NCI-H1105 (cell line): ENCODE measurements at regions not wholly inside any gene's neighbourhood (a gene's known extent, or its start where the extent isn't known, plus 50 kb on each side); places are given as distances from the start of the nearest gene placed in this dataset.
A peak's percentile ranks its signal among the peaks of the same experiment; 100 is the strongest.
"Not testable (repeated sequence)": the region's sequence is repeated elsewhere in the genome, so short reads cannot be mapped to it uniquely, and the experiment has no call there.

ENCODE experiments used
- DNase-seq: peaks from one replicate; lab custom pipeline; 2025; lab: John Stamatoyannopoulos, UW

DNA sequence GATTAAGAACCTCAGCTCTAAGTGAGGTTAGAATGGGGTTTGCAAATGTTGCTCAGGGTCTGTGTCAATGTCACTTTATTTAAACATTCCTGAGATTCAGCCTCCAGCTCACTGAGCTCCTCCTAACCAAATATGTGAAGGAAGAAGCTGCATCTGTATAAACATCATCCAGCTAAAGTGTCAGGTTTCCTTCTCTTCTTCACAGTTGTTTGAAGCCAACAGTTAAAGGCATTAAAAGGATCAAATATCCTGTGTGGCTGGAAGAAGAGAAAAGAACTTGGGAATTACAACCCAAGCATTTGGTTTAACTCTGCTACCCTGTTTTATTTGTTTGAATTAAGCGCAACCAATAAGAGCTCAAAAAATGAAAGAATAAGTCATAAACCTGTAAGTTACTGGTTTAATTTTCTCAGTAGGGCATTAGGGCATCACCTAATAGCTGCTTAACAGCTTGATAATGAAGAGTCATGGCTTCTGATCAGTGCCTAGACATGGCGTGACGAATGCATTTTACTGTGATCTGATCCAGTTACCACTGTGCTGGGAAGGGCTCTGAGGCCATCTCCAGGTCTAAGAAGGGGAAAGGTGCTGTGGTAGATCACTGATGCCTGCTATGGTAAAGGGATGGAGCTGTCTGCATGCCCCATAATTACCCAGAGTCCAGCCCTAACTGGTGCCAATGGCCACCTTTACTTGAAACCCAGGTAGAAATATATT is 165.7 kb upstream of the TSC22D2 start:
- no peak for DNase-seq

DNA sequence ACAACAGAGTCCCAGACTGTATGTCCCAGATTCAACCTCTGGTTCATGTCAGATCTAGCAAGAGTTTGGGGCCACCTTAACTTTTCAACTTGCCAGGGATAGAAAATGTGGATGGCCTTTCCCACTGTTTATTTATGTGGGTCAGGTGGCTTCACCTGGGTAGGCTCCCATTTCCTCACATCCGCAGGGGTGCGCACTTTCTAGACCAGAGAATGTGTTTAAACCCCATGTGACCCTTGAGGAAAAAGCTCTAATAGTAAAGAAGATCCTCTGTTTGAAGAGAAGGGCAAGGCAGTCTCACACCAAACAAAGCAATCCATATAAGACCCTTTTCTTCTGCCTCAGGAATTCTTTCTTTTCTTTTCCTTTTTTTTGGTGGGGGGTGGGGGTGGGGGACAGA is 167.2 kb upstream of the TSC22D2 start:
- DNase-seq = no peak

DNA sequence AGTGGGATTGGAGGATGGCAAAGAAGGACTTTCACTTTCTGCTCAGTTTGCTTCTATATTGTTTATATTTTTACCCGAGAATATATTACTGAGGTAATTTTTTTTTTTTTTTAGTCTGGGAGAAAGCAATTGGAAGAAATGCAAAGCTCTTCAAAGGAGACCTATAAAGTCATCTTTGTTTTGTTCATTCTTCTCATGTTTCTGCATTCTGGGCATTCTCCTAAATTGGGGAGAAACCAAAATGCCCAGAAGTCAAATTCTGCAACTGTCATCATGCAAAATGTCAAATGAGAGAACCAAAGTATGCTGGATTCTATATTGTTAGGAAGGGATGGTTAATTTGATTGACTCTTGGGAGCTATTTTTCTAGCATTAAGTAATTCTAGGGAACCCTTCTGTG is 168.3 kb upstream of the TSC22D2 start:
- DNase-seq = no peak

DNA sequence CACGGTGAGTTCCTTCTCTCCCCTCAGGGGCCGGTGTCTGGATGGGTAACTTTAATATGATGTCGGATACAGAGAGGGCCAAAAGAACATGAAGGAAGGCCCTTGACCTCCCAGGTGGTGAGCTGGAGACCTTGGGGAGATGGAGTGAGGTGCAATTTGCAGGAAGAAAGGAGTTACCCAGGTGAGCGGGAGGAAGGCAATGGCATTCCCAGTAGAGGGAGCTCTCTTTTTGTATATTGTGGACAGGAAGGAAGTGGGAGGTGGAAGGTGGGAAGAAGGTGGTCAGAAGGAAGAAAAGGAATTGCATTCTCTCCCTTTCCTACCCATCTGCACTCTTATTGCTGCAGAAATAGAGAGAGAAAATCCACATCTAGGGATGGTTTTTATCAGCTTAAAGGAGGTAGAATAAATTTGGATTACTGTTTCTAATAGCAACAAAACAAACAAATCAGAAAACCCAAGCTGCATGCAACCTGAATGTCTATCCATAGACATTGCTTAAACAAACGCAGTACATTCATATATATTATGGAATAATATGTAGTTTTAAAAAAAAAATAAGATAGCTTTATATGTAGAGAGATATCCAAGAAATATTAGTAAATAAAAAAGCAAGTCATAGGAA is 169.0 kb upstream of the TSC22D2 start:
- peak; percentile 63 for DNase-seq

DNA sequence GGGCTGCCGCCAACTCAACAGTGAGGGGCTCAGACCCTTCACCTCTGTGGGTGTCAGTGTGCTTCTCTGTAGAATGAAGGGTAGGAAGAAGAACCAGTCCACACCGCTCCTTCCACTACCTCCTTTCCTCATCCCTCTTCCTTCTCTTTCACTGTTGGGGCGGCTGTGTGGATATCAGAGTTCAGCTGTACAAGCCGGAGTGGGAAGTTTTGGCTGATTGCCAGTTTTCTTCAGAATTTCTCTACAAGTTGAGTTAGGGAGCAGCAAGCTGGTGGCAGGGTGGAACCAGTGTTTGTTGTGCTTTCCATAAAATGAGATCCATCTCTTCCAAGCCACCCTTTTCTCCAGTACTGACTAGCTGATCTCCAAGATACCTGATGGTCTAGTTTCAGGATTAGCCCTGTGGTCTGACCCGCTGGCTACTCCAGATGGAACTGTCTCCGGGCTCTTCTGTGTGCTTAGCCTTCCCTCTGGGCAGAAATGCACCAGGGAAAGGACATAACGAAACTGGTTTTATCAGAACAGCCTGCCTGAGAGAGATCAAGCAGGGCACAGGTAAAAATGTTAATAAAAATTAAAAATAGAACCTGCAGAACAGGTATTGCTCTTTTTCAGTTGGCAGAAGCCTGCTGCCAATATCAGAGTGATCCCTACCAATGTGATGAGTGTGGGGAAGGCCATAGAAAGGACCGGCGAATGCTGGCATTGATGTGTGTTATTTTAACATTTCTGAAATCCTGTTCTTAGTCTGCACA is 169.9 kb upstream of the TSC22D2 start:
- DNase-seq = peak; percentile 28

DNA sequence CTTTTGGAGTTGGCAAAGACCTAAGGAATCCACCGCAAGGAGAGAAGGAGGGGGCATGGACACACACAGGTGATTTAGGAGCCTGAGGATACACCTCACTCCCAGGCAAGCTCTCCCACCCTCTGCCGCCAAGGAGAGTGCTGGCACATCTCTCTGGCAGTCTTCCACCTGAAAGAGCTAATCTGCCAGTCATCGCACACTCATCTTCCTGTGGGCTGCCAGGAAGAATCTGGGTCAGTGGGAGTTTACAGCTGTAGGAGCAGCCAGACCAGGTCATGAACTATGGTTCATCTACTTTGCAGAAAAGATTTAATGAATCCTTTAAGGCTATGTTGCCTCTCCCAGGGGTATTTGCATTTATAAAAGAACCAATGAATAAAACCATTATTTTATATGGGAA is 170.6 kb upstream of the TSC22D2 start:
- no peak for DNase-seq

DNA sequence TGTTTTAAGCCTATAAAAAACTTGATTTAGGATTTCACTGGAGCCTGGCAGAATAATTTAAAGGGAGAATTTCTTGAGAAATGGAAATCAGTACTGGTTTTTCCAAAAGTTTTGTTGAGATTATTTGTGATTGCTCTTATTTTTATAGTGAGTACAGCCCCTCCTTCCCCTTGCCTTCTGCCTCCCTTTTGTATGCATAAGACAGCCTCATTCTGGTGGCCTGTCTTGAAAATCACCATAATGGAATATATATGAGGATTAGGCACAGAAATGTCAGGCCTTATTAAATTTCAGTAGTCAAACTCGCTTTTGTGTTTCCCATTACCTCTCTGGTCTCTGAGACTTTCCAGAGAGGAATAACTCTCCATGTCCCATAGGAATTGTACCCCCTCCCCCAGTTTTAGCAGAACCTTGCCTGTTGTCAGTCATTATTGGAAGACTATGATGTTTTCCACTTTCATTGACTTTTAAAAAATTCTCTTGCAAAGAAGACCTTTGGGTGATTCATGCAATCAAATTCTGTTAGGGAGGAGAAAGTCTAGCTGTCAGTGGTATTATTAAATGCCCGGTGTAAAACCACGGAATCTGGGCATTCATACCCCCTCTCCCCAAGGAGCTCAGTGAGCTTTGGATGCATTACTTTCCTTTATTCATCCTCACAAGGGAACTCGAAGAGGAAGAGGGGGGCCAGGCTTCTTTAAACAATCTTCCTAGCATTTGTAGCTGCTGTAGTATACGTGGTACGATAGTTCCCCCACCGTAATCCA is 171.6 kb upstream of the TSC22D2 start:
- no peak for DNase-seq

DNA sequence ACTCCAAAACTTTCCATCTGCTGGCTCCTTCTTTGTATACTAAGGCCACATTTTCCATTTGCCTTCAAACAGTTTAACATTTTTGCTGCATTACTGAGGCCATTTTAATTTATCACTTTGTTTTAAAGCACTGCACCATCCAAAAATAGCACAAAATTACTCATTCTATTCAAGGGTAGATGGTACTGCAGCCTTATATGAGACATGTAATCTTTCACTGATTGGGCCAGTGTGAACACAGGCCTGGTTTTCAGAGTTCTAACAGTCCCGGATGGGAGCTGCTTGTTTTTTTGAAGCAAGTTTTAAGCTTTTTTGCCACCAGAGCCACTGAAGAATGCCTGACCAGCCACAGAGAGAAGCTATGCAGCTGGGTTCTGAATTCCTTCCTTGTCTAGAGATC is 172.3 kb upstream of the TSC22D2 start:
- DNase-seq = no peak

DNA sequence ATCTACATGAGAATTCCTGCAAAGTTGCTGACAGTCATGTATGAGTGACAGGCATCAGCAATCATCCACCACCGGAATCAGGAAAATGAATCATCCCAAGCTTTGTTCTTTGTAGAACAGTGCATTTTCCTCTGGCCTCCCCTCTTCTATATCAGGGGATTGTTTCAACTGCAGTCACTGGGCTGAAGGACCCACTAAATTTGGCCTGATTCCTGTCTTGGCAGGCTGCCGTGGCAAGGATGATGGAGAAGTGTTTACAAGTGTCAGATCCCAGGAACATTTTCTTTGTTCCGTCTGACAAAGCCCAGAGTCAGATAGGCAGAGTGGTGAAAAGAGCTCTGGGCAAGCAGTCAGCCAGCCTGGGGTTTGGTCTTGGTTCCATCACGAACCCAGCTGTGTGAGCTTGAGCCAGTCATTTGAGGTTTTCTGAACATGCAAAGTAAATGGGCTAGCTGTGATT is 175.1 kb upstream of the TSC22D2 start:
- DNase-seq = peak; percentile 94

DNA sequence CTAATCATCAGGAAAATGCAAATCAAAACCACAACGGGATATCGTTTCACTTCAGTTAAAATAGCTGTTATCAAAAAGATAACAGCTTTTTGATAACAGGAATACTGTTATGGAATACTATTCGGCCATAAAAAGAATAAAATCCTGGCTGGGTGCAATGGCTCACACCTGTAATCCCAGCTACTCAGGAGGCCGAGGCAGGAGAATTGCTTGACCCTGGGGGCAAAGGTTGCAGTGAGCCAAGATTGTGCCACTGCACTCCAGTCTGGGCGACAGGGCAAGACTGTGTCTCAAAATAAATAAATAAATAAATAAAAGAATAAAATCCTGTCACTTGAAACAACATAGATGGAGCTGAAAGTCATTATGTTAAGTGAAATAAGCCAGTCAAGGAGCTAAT is 178.1 kb upstream of the TSC22D2 start:
- no peak for DNase-seq

DNA sequence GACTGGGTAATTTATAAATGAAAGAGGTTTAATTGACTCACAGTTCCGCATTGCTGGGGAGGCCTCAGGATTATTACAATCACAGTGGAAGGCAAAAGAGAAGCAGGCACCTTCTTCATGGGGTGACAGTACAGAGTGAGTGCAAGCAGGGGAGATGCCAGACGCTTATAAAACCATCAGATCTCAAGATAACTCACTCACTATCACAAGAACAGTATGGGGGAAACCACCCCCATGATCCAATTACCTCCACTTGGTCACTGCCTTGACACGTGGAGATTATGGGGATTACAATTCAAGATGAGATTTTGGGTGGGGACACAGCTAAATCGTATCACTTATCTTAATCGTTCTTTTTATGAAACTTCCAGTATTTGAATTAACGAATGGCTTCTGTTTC is 179.5 kb upstream of the TSC22D2 start:
- not testable (repeated sequence) for DNase-seq

DNA sequence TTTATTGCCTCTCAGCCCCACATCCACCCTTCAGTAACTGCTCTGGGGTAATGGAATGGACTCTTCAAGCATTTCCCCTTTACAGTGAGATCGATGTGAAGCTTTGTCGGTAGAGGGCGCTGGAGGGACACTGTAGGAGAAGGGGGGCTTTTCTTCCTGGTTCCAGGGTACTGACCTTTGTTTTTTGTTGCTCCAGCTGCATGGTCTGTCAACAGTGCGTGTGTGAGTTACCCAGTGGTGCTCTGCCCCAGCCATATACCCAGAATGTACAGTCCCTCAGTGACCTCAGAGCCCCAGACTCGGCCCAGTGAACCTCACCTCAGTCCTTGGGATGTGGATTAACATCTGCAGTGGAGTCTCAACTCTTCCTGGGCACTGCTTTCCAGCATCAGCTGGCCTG is 180.3 kb upstream of the TSC22D2 start:
- DNase-seq = peak; percentile 73

DNA sequence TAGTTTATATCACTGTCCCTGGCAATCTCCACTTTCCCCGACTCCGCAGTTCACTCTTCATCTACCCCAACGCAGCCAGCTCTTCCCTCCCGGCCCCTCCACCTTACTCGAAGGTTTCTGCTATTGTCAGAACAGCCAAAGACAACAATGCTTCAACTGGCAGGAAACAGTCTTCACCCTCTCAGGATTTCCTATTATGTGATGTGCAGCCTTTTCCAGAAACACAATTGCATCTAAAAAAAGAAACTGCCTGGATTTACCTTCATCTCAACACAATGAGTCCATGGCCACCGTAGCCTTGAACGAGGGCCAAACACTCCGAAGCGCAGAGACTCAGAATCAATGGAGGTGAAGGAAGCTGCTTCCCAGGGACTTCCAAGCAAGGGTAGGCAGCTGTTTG is 182.1 kb upstream of the TSC22D2 start:
- no peak for DNase-seq

DNA sequence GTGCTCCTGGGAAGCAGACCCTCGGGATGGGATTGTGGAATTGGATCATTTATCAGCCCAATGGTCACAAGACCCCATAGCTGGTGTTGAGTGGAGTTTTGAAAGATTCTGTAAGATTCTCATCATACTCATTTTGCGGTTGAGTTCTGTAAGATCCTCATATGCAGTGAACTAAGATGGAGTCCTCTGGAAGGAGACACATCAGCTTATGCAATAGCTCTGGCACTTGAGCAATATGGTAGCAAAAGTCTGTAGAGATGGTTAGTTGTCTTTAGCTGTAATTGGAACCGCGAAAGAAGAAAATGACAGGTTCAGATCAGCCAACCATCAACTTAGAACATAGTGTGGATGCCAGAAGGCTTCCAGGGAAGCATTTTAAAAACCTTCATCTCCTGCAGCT is 184.5 kb upstream of the TSC22D2 start:
- DNase-seq = no peak

DNA sequence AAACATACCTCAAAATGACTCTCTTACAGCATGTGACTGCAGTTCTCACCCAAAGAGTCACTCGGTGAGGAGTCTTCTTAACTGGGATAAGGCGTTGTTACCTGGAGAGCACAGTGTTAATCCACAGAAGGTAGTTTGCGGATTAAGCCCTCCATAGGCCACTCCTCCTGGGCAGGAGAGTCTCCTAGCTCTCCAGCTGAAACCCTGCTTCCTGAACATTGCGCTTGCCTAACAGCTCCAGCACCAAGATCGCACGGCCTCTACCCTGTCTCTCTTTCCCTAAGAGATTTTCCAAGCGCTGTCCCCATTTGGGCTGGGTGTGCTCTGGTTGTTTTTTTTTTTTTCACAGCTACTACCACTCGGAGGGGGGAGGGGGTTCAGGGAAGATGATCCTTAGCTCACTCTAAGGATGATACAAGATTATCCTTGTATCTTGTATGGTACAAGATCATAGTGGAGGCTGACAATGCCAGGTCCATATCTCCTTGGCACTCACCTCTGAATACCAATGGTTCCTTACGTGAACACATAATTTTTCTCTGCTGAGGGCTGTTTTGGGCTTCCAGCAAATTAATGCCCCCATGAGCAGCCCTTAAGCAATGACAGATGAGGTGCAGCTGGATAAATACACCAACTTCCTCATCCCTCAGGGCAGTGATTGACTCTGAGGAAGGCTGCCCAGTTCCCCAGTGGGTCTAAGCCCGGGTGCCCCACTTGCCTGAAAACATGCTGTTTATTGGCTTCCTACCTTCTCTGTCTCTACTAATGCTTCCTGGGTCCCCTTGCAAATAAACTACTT is 185.2 kb upstream of the TSC22D2 start:
- no peak for DNase-seq

DNA sequence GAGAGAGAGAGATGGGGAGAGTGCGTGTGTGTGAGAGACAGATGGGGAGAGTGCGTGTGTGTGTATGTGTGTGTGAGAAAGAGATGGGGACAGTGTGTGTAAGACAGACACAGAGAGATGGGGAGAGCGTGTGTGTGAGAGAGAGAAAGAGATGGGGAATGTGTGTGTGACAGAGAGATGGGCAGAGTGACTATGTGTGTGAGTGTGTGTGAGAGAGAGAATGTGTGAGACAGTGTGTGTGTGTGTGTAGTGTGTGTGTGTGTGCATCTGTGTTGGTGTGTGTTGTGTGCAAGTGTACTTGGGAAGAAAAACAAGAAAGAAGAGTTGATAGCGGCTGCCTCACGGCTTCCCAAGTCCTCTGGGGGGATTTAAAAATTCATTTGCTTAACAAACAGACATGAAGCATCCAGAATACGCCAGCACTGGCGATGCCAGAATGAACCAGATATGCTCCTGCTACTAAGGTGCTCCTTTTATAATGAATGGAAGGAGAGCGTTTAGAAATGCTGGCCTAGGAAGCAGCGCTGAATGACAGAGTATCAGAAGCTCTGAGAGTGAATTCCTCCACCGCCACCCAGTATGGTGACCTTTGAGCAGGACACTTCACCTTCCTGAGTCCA is 186.1 kb upstream of the TSC22D2 start:
- no peak for DNase-seq

DNA sequence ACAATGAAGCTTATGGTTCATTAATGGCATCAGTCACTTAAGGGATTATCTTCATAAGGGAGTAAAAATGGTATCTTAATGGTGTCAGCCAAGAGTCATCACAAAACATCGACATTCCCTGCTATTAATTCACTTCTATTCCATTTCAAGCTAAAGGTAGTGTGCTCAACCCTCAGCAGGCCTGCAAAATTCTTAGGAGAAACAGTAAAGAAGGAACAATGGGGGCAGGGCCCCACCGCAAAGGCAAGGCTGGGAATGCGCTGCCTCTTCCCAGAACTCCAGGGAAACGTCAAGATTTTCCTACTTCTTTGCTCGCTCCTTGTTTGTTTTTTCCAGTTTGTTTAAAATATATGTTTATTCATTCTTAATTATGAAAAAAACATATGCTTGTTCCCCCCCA is 187.3 kb upstream of the TSC22D2 start:
- no peak for DNase-seq

DNA sequence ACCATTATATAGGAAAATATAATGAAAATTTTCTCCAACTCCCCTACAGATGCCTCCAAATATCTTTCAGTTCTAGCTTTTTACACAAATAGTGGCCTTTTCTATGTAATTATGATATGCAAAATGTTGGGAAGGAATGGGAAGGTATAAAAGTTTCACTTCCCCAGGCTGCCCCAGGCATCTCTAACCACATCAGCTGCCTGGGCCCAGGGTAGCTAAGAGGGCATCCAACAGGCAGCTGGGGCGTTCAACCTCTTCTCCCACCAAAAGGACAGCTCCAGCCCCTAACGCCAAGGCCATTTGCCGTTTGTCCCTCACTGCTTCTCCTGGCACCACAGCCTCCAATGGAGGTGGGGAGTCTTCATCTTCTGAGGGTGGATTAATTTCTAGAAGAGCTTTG is 188.1 kb upstream of the TSC22D2 start:
- DNase-seq = no peak

DNA sequence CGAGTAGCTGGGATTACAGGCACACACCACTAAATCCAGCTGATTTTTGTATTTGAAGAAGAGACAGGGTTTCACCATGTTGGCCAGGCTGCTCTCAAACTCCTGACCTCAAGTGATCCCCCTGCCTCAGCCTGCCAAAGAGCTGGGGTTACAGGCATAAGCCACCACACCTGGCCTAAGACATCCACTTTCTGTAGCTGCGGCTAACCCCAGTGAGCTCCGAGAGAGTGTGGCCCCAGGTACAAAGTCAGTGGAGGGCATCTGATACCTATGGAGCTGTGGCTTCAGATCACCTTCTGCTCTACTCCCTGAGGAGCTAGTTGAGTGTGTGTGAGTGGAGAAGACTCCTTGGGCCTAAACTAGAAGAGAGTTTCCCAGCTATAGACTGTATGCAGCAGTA is 189.3 kb upstream of the TSC22D2 start:
- no peak for DNase-seq

DNA sequence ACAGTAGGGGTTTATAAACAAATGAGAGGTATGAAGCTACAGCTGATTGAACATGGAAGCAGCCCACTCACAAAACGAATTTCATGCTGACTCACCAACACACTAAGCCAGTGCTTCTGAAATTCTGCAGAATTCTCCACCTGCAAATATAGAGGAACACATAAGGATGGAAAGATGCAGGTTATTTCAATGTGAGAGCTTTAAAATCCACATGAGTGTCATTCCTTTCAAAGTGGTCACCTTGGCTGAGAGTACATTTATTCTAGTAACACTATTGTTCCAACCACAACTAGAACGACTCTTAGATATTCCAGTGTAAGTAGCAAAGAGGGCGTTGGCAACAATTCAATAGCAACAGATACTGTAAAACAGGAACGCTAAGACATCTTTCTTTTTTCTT is 189.9 kb upstream of the TSC22D2 start:
- DNase-seq = no peak

DNA sequence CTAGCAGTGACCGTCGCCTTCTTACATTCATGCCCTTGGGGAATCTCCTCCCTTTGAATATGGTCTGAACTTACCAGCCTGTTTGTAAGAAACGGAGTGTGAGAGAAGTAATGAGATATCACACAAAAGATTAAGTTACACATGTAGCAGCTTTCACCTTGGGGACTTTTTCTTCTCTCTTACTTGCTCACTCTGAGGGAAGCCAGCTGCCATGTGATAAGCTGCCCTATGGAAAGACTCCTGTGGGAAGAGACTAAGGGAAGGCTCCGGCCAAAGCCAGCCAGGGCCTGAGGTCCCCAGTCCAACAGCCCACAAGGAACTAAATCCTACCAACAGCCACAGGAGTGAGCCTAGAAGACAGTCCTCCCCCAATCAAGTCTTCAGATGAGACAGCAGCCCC is 190.4 kb upstream of the TSC22D2 start:
- DNase-seq = no peak
